SJSA1 (cell line): ENCODE measurements at regions not wholly inside any gene's neighbourhood (a gene's known extent, or its start where the extent isn't known, plus 50 kb on each side); places are given as distances from the start of the nearest gene placed in this dataset.
A peak's percentile ranks its signal among the peaks of the same experiment; 100 is the strongest.

Source experiments
- DNase-seq, 2 experiments: peaks; one replicate each; pipeline ENCODE4 v3.0.0-alpha.2; 2015 to 2020; ENCODE audit warnings: low spot score in 2 of 2, low read depth in 1 of 2
- H3K27ac ChIP-seq: fragments of 250-450 bp; sonication (Bioruptor Pico); 2 replicates; pipeline ENCODE4 v1.5.1; 2020; ENCODE audit warnings: mild to moderate bottlenecking, moderate library complexity
- H3K27me3 ChIP-seq: fragments of 250-450 bp; sonication (Bioruptor Pico); replicated peaks from 2 replicates; pipeline ENCODE4 v1.5.1; 2020; ENCODE audit warnings: mild to moderate bottlenecking, moderate library complexity
- H3K36me3 ChIP-seq: fragments of 250-450 bp; sonication (Bioruptor Pico); 2 replicates; pipeline ENCODE4 v1.5.1; 2020; ENCODE audit warnings: mild to moderate bottlenecking
- H3K4me1 ChIP-seq: fragments of 250-450 bp; sonication (Bioruptor Pico); replicated peaks from 2 replicates; pipeline ENCODE4 v1.6.1; 2021; ENCODE audit warnings: mild to moderate bottlenecking
- H3K4me3 ChIP-seq: fragments of 250-450 bp; sonication (Bioruptor Pico); 2 replicates; pipeline ENCODE4 v1.5.1; 2020; ENCODE audit warnings: mild to moderate bottlenecking
- H3K9me3 ChIP-seq: fragments of 250-450 bp; sonication (Bioruptor Pico); replicated peaks from 2 replicates; pipeline ENCODE4 v1.5.1; 2020; ENCODE audit warnings: mild to moderate bottlenecking

DNA sequence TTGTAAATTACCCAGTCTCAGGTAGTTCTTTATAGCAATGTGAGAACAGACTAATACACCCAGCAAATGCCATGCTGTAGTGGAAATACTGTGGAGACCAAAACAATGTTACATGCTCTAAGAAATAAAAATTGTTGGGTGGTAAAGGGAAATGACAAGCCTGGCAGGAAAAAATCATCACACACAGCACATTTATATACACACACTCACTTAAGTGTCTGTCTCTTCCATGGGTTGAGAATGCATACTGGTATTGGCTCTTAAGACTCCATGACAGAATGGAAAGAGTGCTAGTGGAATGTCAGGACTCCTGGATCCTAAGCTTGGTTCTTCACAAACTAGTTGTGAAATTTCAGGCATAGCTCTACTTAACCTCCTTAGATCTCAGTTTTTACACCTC, 343.0 kb downstream of the CD83 start:
- H3K36me3 ChIP-seq: no peaks in the 10 kb centered on the region
- no peak overlapping the region for H3K4me3 ChIP-seq
- peaks cover 10% of the 10 kb centered on the region for H3K4me1 ChIP-seq
- H3K27ac ChIP-seq: no peak overlapping the region
- no peaks in the 10 kb centered on the region for H3K27me3 ChIP-seq
- DNase-seq: no peak
- H3K9me3 ChIP-seq: no peaks in the 10 kb centered on the region

DNA sequence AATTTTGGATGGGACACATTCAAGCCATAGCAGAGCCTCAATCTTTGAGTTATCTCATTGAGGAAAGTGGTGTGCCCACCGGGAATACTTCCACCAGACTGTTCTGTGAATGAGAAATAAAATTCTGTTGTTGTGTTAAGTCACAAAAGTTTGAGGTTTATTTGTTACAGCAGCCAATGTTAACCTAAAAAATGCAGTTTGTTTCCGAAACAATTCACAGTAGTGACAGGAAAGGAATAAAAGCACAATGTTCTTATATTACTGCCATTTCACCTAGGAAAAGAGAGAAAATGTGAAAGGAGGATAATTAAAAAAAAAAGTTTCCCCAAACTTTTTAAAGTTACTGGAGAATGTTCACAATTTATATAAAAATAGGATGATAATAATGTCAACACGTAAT, 344.6 kb downstream of the CD83 start:
- H3K36me3 ChIP-seq: no peaks in the 10 kb centered on the region
- DNase-seq: no peak
- no peak overlapping the region for H3K4me3 ChIP-seq
- H3K9me3 ChIP-seq: no peaks in the 10 kb centered on the region
- H3K27me3 ChIP-seq: no peaks in the 10 kb centered on the region
- no peak overlapping the region for H3K27ac ChIP-seq
- peaks cover 10% of the 10 kb centered on the region for H3K4me1 ChIP-seq

GRCh38 chr6:14462566-14462965, 345.0 kb downstream of the CD83 start:
- Histone ChIP-seq H3K4me1 (peaks cover 10% of the 10 kb centered on the region), H3K4me3 (no peak overlapping the region), H3K27ac (no peak overlapping the region), H3K36me3 (no peaks in the 10 kb centered on the region), H3K27me3 (no peaks in the 10 kb centered on the region), H3K9me3 (no peaks in the 10 kb centered on the region)
- no peak for DNase-seq

GRCh38 chr6:14463110-14463509, 345.5 kb downstream of the CD83 start:
- Histone ChIP-seq H3K9me3 (no peaks in the 10 kb centered on the region), H3K4me1 (peaks cover 10% of the 10 kb centered on the region), H3K36me3 (no peaks in the 10 kb centered on the region), H3K27me3 (no peaks in the 10 kb centered on the region), H3K4me3 (no peak overlapping the region), H3K27ac (no peak overlapping the region)
- no peak for DNase-seq

GRCh38 chr6:14464055-14464454, 346.5 kb downstream of the CD83 start:
- no peak overlapping the region for H3K4me3 ChIP-seq
- H3K4me1 ChIP-seq: peaks cover 2% of the 10 kb centered on the region
- H3K27ac ChIP-seq: no peak overlapping the region
- no peaks in the 10 kb centered on the region for H3K36me3 ChIP-seq
- no peak for DNase-seq
- H3K9me3 ChIP-seq: no peaks in the 10 kb centered on the region
- no peaks in the 10 kb centered on the region for H3K27me3 ChIP-seq

DNA sequence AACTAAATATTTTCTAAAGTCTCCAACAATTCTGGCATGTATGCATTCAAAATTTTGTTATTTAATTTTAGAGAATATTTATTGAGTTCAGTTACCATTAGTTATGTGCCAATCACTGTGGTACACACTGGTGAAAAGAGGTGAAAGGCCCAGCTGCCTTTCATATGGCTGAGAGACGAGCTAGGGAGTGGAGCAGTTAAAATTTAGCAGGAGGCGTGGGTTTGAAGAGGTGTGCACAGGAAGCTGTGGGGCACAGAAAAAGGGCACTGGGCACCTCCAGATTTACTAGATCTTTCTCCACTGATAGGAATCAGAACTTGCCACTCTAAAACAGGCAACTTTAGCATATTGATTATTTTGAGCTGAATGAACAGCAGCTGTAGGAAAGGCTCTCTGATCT, 347.1 kb downstream of the CD83 start:
- Histone ChIP-seq H3K9me3 (no peaks in the 10 kb centered on the region), H3K27ac (no peak overlapping the region), H3K27me3 (no peaks in the 10 kb centered on the region), H3K4me3 (no peak overlapping the region), H3K36me3 (no peaks in the 10 kb centered on the region), H3K4me1 (no peaks in the 10 kb centered on the region)
- no peak for DNase-seq

- Histone ChIP-seq H3K36me3 (no peaks in the 10 kb centered on the region), H3K27ac (no peak overlapping the region), H3K27me3 (no peaks in the 10 kb centered on the region), H3K4me1 (no peaks in the 10 kb centered on the region), H3K4me3 (no peak overlapping the region), H3K9me3 (no peaks in the 10 kb centered on the region)
- DNase-seq: no peak
Measured at GRCh38 chr6:14466278-14466677, 348.7 kb downstream of the CD83 start.

- Histone ChIP-seq H3K27ac (no peak overlapping the region), H3K4me3 (no peak overlapping the region), H3K9me3 (no peaks in the 10 kb centered on the region), H3K27me3 (no peaks in the 10 kb centered on the region), H3K36me3 (no peaks in the 10 kb centered on the region), H3K4me1 (peaks cover 1% of the 10 kb centered on the region)
- no peak for DNase-seq
Measured at GRCh38 chr6:14467591-14467990, 350.0 kb downstream of the CD83 start.

GRCh38 chr6:14468647-14469321, 351.2 kb downstream of the CD83 start:
- no peaks in the 10 kb centered on the region for H3K9me3 ChIP-seq
- H3K4me1 ChIP-seq: peaks cover 12% of the 10 kb centered on the region
- DNase-seq: no peak
- no peaks in the 10 kb centered on the region for H3K27me3 ChIP-seq
- no peaks in the 10 kb centered on the region for H3K36me3 ChIP-seq
- no peak overlapping the region for H3K27ac ChIP-seq
- H3K4me3 ChIP-seq: no peak overlapping the region

DNA sequence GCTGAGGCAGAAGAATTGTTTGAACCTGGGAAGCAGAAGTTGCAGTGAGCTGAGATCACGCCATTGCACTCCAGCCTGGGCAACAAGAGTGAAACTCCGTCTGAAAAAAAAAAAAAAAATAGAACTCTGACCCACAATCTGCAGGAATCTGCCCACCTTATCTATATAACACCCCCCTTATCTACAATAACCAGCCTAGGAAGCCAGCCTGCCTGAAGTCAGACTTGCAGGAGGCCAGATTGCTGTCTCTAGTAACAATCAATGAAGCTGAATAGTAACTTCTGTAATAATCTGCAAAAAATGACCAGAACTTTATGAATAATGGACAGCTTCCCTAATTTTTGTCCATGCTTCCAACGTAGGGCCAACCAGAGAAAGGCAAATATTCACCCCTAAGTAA, 352.5 kb downstream of the CD83 start:
- Histone ChIP-seq H3K36me3 (no peaks in the 10 kb centered on the region), H3K9me3 (no peaks in the 10 kb centered on the region), H3K27me3 (no peaks in the 10 kb centered on the region), H3K4me3 (no peak overlapping the region), H3K4me1 (peaks cover 18% of the 10 kb centered on the region), H3K27ac (no peak overlapping the region)
- DNase-seq: no peak

- no peak for DNase-seq
- no peaks in the 10 kb centered on the region for H3K36me3 ChIP-seq
- H3K27me3 ChIP-seq: no peaks in the 10 kb centered on the region
- H3K4me1 ChIP-seq: peaks cover 23% of the 10 kb centered on the region
- no peak overlapping the region for H3K27ac ChIP-seq
- H3K4me3 ChIP-seq: no peak overlapping the region
- no peaks in the 10 kb centered on the region for H3K9me3 ChIP-seq
Measured at GRCh38 chr6:14470671-14471070, 353.1 kb downstream of the CD83 start.

- H3K27ac ChIP-seq: peak overlapping the region; percentile 56
- DNase-seq: no peak
Measured at GRCh38 chr6:14472255-14472985, 354.8 kb downstream of the CD83 start.

GRCh38 chr6:14472986-14473337, 355.4 kb downstream of the CD83 start:
- peak; percentile 55 to 64 for DNase-seq
- Histone ChIP-seq H3K4me3 (no peak overlapping the region), H3K27me3 (no peaks in the 10 kb centered on the region), H3K36me3 (no peaks in the 10 kb centered on the region), H3K27ac (peak overlapping the region; percentile 56), H3K9me3 (no peaks in the 10 kb centered on the region), H3K4me1 (peaks cover 42% of the 10 kb centered on the region)

More at GRCh38 chr6:14472255-14472985, 354.8 kb downstream of the CD83 start:
- Histone ChIP-seq H3K36me3 (no peaks in the 10 kb centered on the region), H3K4me3 (no peak overlapping the region), H3K4me1 (peaks cover 38% of the 10 kb centered on the region), H3K9me3 (no peaks in the 10 kb centered on the region), H3K27me3 (no peaks in the 10 kb centered on the region)

- Histone ChIP-seq H3K4me3 (no peak overlapping the region), H3K4me1 (peaks cover 42% of the 10 kb centered on the region), H3K9me3 (no peaks in the 10 kb centered on the region)
Measured at GRCh38 chr6:14474816-14475215, 357.2 kb downstream of the CD83 start.

More at GRCh38 chr6:14474816-14475215, 357.2 kb downstream of the CD83 start:
- Histone ChIP-seq H3K27ac (no peak overlapping the region), H3K36me3 (no peaks in the 10 kb centered on the region), H3K27me3 (no peaks in the 10 kb centered on the region)
- DNase-seq: no peak
